H1 (cell line): ENCODE measurements at regions not wholly inside any gene's neighbourhood (a gene's known extent, or its start where the extent isn't known, plus 50 kb on each side); places are given as distances from the start of the nearest gene placed in this dataset.

Source experiments
- CTCF ChIA-PET: fragments of 300-600 bp; sonication (Branson Sonifier 250); formaldehyde crosslinking; loops from one replicate; lab custom pipeline; 2021; ENCODE audit not compliant: partially characterized antibody; lab: Charles Lee
- POLR2A ChIA-PET: fragments of 300-600 bp; sonication (Branson Sonifier 250); formaldehyde crosslinking; loops from one replicate; lab custom pipeline; 2021; ENCODE audit warnings: inconsistent platforms; ENCODE audit not compliant: partially characterized antibody; lab: Charles Lee
- DNase-seq, 2 experiments: peaks; one replicate each; pipeline versions ENCODE4 v3.0.0 to v3.0.0-alpha.2; 2010 to 2022; ENCODE audit warnings: low spot score in 2 of 2, low read depth in 1 of 2, mixed read lengths in 1 of 2
- FAIRE-seq: peaks from 2 replicates; lab custom pipeline; 2011; peaks lifted over from hg19 to GRCh38; lab: Jason Lieb, UNC
- H2AFZ ChIP-seq: 2 replicates; pipeline ENCODE4 v1.8.1; 2012; ENCODE audit warnings: low read length, inconsistent platforms
- H2AK5ac ChIP-seq: 2 replicates; pipeline ENCODE4 v1.6.1; 2013; ENCODE audit warnings: low read depth, low read length
- H2BK120ac ChIP-seq: replicated peaks from 2 replicates; pipeline ENCODE3; 2013; ENCODE audit warnings: low read depth, low read length, inconsistent platforms
- H2BK12ac ChIP-seq: 2 replicates; pipeline ENCODE4 v1.6.1; 2013; ENCODE audit warnings: low read depth, low read length
- H2BK15ac ChIP-seq: 2 replicates; pipeline ENCODE4 v1.6.1; 2013; ENCODE audit warnings: low read length
- H2BK20ac ChIP-seq: 2 replicates; pipeline ENCODE4 v1.6.1; 2013; ENCODE audit warnings: low read length
- H2BK5ac ChIP-seq: 2 replicates; pipeline ENCODE4 v1.6.1; 2013; ENCODE audit warnings: low read depth, low read length
- H3K14ac ChIP-seq: 2 replicates; pipeline ENCODE4 v1.6.1; 2013; ENCODE audit warnings: inconsistent platforms; ENCODE audit not compliant: insufficient read length
- H3K18ac ChIP-seq: 2 replicates; pipeline ENCODE4 v1.6.1; 2013; ENCODE audit warnings: low read length; ENCODE audit errors: extremely low read depth
- H3K23ac ChIP-seq: 2 replicates; pipeline ENCODE4 v1.6.1; 2013; ENCODE audit warnings: inconsistent platforms; ENCODE audit not compliant: insufficient read length
- H3K23me2 ChIP-seq: 2 replicates; pipeline ENCODE4 v1.6.1; 2013; ENCODE audit warnings: low read depth, low read length
- H3K27ac ChIP-seq: 2 replicates; pipeline ENCODE4 v1.6.1; 2011; ENCODE audit warnings: low read depth, low read length, inconsistent platforms
- H3K27me3 ChIP-seq, 4 experiments: replicated peaks in 1 of 4; 1 replicate in 1 of 4; 2 replicates in 3 of 4; pipeline versions ENCODE4 v1.6.1 to v1.8.1; 2011 to 2013; ENCODE audit warnings: low read length in 3 of 4, mild to moderate bottlenecking in 3 of 4, inconsistent platforms in 2 of 4, mixed read lengths in 2 of 4, moderate library complexity in 1 of 4; ENCODE audit not compliant: control insufficient read depth in 3 of 4, insufficient read depth in 3 of 4; ENCODE audit errors: extremely low read depth in 1 of 4
- H3K36me3 ChIP-seq, 4 experiments: 2 replicates each; pipeline versions ENCODE4 v1.6.1 to v1.8.1; 2011 to 2013; ENCODE audit warnings: mild to moderate bottlenecking in 4 of 4, low read length in 3 of 4, moderate library complexity in 2 of 4, control low read depth in 1 of 4, inconsistent platforms in 1 of 4; ENCODE audit not compliant: insufficient read depth in 4 of 4, control insufficient read depth in 2 of 4
- H3K4ac ChIP-seq: replicated peaks from 2 replicates; pipeline ENCODE3; 2013; ENCODE audit warnings: low read length, low read depth, mixed read lengths, inconsistent platforms; ENCODE audit not compliant: insufficient read length
- H3K4me1 ChIP-seq, 4 experiments: replicated peaks in 1 of 4; 1 replicate in 1 of 4; 2 replicates in 3 of 4; pipeline versions ENCODE4 v1.6.1 to v1.8.1; 2011 to 2013; ENCODE audit warnings: low read length in 3 of 4, inconsistent platforms in 2 of 4, mixed read lengths in 1 of 4; ENCODE audit not compliant: insufficient read depth in 4 of 4, control insufficient read depth in 3 of 4
- H3K4me2 ChIP-seq, 2 experiments: 2 replicates each; pipeline versions ENCODE4 v1.6.1 to v1.8.1; 2011 to 2013; ENCODE audit warnings: low read depth in 2 of 2, low read length in 2 of 2, control low read depth in 1 of 2, inconsistent platforms in 1 of 2, mild to moderate bottlenecking in 1 of 2; ENCODE audit not compliant: insufficient read depth in 1 of 2
- H3K4me3 ChIP-seq, 4 experiments: fragments of 200-600, 300-600 bp in 1 of 4; sonication (generic), shearing (Covaris generic), sonication (Bioruptor Twin) in 1 of 4; 2 replicates each; pipeline versions ENCODE4 v1.5.1 to v1.8.1; 2011 to 2016; ENCODE audit warnings: low read length in 4 of 4, low read depth in 3 of 4, control low read depth in 2 of 4, inconsistent platforms in 2 of 4, mild to moderate bottlenecking in 2 of 4, mixed read lengths in 1 of 4, moderate library complexity in 1 of 4; ENCODE audit not compliant: insufficient read depth in 2 of 4; ENCODE audit errors: extremely low read depth in 1 of 4
- H3K56ac ChIP-seq: replicated peaks from 2 replicates; pipeline ENCODE3; 2013; ENCODE audit warnings: low read depth, mild to moderate bottlenecking, mixed read lengths, low read length, inconsistent platforms; ENCODE audit not compliant: insufficient read length
- H3K79me1 ChIP-seq: 2 replicates; pipeline ENCODE4 v1.6.1; 2013; ENCODE audit warnings: low read depth, low read length, control low read depth
- H3K79me2 ChIP-seq, 2 experiments: 2 replicates each; pipeline versions ENCODE4 v1.6.1 to v1.8.1; 2012 to 2013; ENCODE audit warnings: low read length in 2 of 2, mild to moderate bottlenecking in 2 of 2, inconsistent platforms in 1 of 2; ENCODE audit not compliant: insufficient read depth in 2 of 2, control insufficient read depth in 1 of 2
- H3K9ac ChIP-seq, 4 experiments: replicated peaks in 1 of 4; 1 replicate in 1 of 4; 2 replicates in 3 of 4; pipeline versions ENCODE4 v1.6.1 to v1.8.1; 2011 to 2013; ENCODE audit warnings: low read depth in 3 of 4, low read length in 3 of 4, control low read depth in 2 of 4, mild to moderate bottlenecking in 2 of 4, moderate library complexity in 2 of 4, inconsistent platforms in 1 of 4; ENCODE audit errors: extremely low read depth in 1 of 4
- H3K9me3 ChIP-seq, 2 experiments: 2 replicates each; pipeline versions ENCODE4 v1.6.1 to v1.8.1; 2012 to 2013; ENCODE audit warnings: mild to moderate bottlenecking in 2 of 2, moderate library complexity in 2 of 2, control low read depth in 1 of 2, inconsistent platforms in 1 of 2, low read depth in 1 of 2, low read length in 1 of 2, mixed read lengths in 1 of 2; ENCODE audit not compliant: insufficient read depth in 2 of 2
- H4K20me1 ChIP-seq, 2 experiments: replicated peaks in 1 of 2; 2 replicates each; pipeline versions ENCODE3 to v1.8.1; 2011 to 2013; ENCODE audit warnings: inconsistent platforms in 2 of 2, low read length in 2 of 2, mild to moderate bottlenecking in 1 of 2; ENCODE audit not compliant: insufficient read depth in 2 of 2, control insufficient read depth in 1 of 2
- H4K5ac ChIP-seq: 2 replicates; pipeline ENCODE4 v1.6.1; 2013; ENCODE audit warnings: low read length, low read depth, mixed read lengths, inconsistent platforms; ENCODE audit not compliant: insufficient read length
- H4K8ac ChIP-seq: 2 replicates; pipeline ENCODE4 v1.8.0; 2013; ENCODE audit warnings: mild to moderate bottlenecking, moderate library complexity, low read length, inconsistent platforms; ENCODE audit not compliant: insufficient read depth; ENCODE audit errors: extremely low read depth
- H4K91ac ChIP-seq: replicated peaks from 2 replicates; pipeline ENCODE3; 2013; ENCODE audit warnings: low read length, mixed read lengths, inconsistent platforms; ENCODE audit not compliant: insufficient read length
- BRCA1 ChIP-seq: IDR thresholded peaks from 2 replicates; pipeline ENCODE4 v1.6.1; 2012; ENCODE audit warnings: low read depth, low read length, improper control_type of control experiment
- CBX8 ChIP-seq: fragments of 300-800, 300-1000 bp; sonication (generic); IDR thresholded peaks from 2 replicates; pipeline ENCODE4 v1.7.1; 2016; ENCODE audit warnings: low read depth, low read length, borderline replicate concordance
- CEBPB ChIP-seq: IDR thresholded peaks from 2 replicates; pipeline ENCODE4 v1.6.1; 2012; ENCODE audit warnings: low read depth, low read length
- CTBP2 ChIP-seq: IDR thresholded peaks from 2 replicates; pipeline ENCODE4 v1.7.0; 2011; ENCODE audit warnings: borderline replicate concordance, mild to moderate bottlenecking, moderate library complexity, mixed read lengths, low read length; ENCODE audit not compliant: insufficient read depth, insufficient read length
- EZH2 ChIP-seq: fragments of 200-600 bp; sonication (generic); IDR thresholded peaks from 2 replicates; pipeline ENCODE4 v1.7.1; 2012; ENCODE audit warnings: low read depth, mild to moderate bottlenecking, moderate library complexity, low read length, inconsistent platforms; ENCODE audit not compliant: severe bottlenecking
- POLR2A ChIP-seq, 2 experiments: IDR thresholded peaks; 1 replicate in 1 of 2; 2 replicates in 1 of 2; pipeline ENCODE4 v1.6.1; 2011; ENCODE audit warnings: low read depth in 2 of 2, low read length in 2 of 2, mild to moderate bottlenecking in 2 of 2; ENCODE audit errors: control extremely low read depth in 1 of 2
- RAD21 ChIP-seq, 2 experiments: IDR thresholded peaks in 1 of 2; conservative IDR thresholded peaks in 1 of 2; 2 replicates each; pipeline ENCODE4 v1.6.1; 2011; ENCODE audit warnings: low read depth in 2 of 2, low read length in 2 of 2, improper control_type of control experiment in 1 of 2, inconsistent platforms in 1 of 2, mild to moderate bottlenecking in 1 of 2, moderate library complexity in 1 of 2
- RBBP5 ChIP-seq: IDR thresholded peaks from 2 replicates; pipeline ENCODE4 v1.7.1; 2012; ENCODE audit warnings: low read depth, mild to moderate bottlenecking, inconsistent platforms, low read length, moderate library complexity, borderline replicate concordance
- RXRA ChIP-seq: IDR thresholded peaks from 2 replicates; pipeline ENCODE4 v1.6.1; 2011; ENCODE audit warnings: low read depth, mild to moderate bottlenecking, low read length, moderate library complexity; ENCODE audit not compliant: insufficient read depth
- WGBS, 2 experiments: shearing (Covaris generic) in 1 of 2; methylation state at CpG; one replicate each; pipeline versions ENCODE4 v1.1.6 to v1.1.7; 2013 to 2015; ENCODE audit warnings: low lambda C conversion rate in 2 of 2, mixed read lengths in 2 of 2, inconsistent platforms in 1 of 2, low coverage in 1 of 2, missing lambda C conversion rate in 1 of 2; ENCODE audit not compliant: insufficient replicate concordance in 2 of 2, insufficient coverage in 1 of 2, insufficient read length in 1 of 2; ENCODE audit errors: extremely low coverage in 1 of 2, missing lambda C conversion rate in 1 of 2; 5-methylcytosine and 5-hydroxymethylcytosine counted together

- no peak overlapping the region for H3K18ac ChIP-seq
- H2BK120ac ChIP-seq = no peak overlapping the region
- H2BK15ac ChIP-seq = no peak overlapping the region
- no peak overlapping the region for H4K5ac ChIP-seq
- TF ChIP-seq EZH2 (no peak), POLR2A (IDR thresholded peaks at IDR 0.05; ENCODE audit: control extremely low read depth in 1 of 2, low read depth in 2 of 2, low read length in 2 of 2) (no peak), RBBP5 (no peak), CTBP2 (no peak), RXRA (no peak), CEBPB (no peak), RAD21 (IDR thresholded peaks at IDR 0.05 in 1 of 2, conservative IDR thresholded peaks at IDR 0.05 in 1 of 2; ENCODE audit: low read depth in 2 of 2, low read length in 2 of 2) (no peak), CBX8 (no peak), BRCA1 (no peak)
- no peak overlapping the region for H3K4me2 ChIP-seq
- H3K79me1 ChIP-seq = no peaks in the 10 kb centered on the region
- H3K23ac ChIP-seq = no peak overlapping the region
- no peak overlapping the region for H2BK5ac ChIP-seq
- H2BK20ac ChIP-seq = no peak overlapping the region
- no peaks in the 10 kb centered on the region for H3K4me1 ChIP-seq
- no peak overlapping the region for H2BK12ac ChIP-seq
- H4K20me1 ChIP-seq = no peaks in the 10 kb centered on the region
- no peak overlapping the region for H2AK5ac ChIP-seq
- H3K9ac ChIP-seq = no peak overlapping the region
- H3K27me3 ChIP-seq = no peaks in the 10 kb centered on the region
- H3K79me2 ChIP-seq = no peaks in the 10 kb centered on the region
- DNase-seq (no peak), FAIRE-seq (no peak)
- H4K91ac ChIP-seq = no peak overlapping the region
- H3K36me3 ChIP-seq = no peaks in the 10 kb centered on the region
- H3K27ac ChIP-seq = no peak overlapping the region
- 85% methylated on average over 4 of the region's 4 CpGs; no CpG with 5 or more reads in 1 of the 2 experiments for WGBS, 2 experiments
- H3K56ac ChIP-seq = no peak overlapping the region
- no peak overlapping the region for H2AFZ ChIP-seq
- H4K8ac ChIP-seq = no peak overlapping the region
- no peak overlapping the region for H3K14ac ChIP-seq
- H3K23me2 ChIP-seq = no peaks in the 10 kb centered on the region
- CTCF ChIA-PET = no interaction called here
- H3K4me3 ChIP-seq = no peak overlapping the region
- no peaks in the 10 kb centered on the region for H3K9me3 ChIP-seq
- no peak overlapping the region for H3K4ac ChIP-seq
- POLR2A ChIA-PET = no interaction called here
Measured at GRCh38 chr14:39568809-39569538, 136.7 kb upstream of the FBXO33 start.
